K562 (cell line): ENCODE measurements at regions not wholly inside any gene's neighbourhood (a gene's known extent, or its start where the extent isn't known, plus 50 kb on each side); places are given as distances from the start of the nearest gene placed in this dataset.

Source experiments
- ATAC-seq: fragments of 200-7000 bp; cut with Tn5 transposase; 3 replicates; pipeline ENCODE4 v1.9.1; 2020; ENCODE audit warnings: moderate library complexity
- BruUV-seq: library from RNA; stranded (reverse); fragments of 400-500 nt; replicated peaks from 2 replicates; lab custom pipeline; 2021; lab: Mats Ljungman, UMichigan
- CTCF ChIA-PET: fragments of 300-600 bp; formaldehyde crosslinking; extraction: SDS; loops from one replicate; lab custom pipeline; 2021; ENCODE audit warnings: low intra/inter-chr PET ratio; lab: Yijun Ruan, JAX
- POLR2A ChIA-PET: fragments of 300-600, 350-650 bp; sonication (Branson Sonifier 250); formaldehyde crosslinking; extraction: SDS; loops from one replicate; lab custom pipeline; 2021; ENCODE audit warnings: antibody characterized with exemption, inconsistent platforms; lab: Yijun Ruan, JAX
- DNase-seq, 4 experiments: peaks; one replicate each; pipeline versions ENCODE4 v3.0.0 to v3.0.0-alpha.2; 2011 to 2018; ENCODE audit warnings: low spot score in 3 of 4, mixed read lengths in 3 of 4; ENCODE audit errors: extremely low read depth in 1 of 4
- FAIRE-seq: peaks from 2 replicates; lab custom pipeline; 2011; peaks lifted over from hg19 to GRCh38; lab: Jason Lieb, UNC
- H2AFZ ChIP-seq: 2 replicates; pipeline ENCODE4 v1.6.0; 2011; ENCODE audit warnings: low read depth, low read length, control low read depth, inconsistent platforms
- H3K27ac ChIP-seq: fragments of 200-600 bp; 3 replicates; pipeline ENCODE4 v1.8.0; 2011; ENCODE audit warnings: low read depth, mild to moderate bottlenecking, control low read depth, inconsistent platforms, low read length, moderate library complexity, mixed read lengths; ENCODE audit errors: extremely low read depth
- H3K27me3 ChIP-seq, 2 experiments: fragments of 300-600 bp in 1 of 2; 2 replicates in 1 of 2; 3 replicates in 1 of 2; pipeline versions ENCODE4 v1.6.0 to v1.8.0; 2011; ENCODE audit warnings: inconsistent platforms in 2 of 2, low read length in 2 of 2, mild to moderate bottlenecking in 1 of 2, mixed read lengths in 1 of 2, moderate library complexity in 1 of 2; ENCODE audit not compliant: control insufficient read depth in 2 of 2, insufficient read depth in 2 of 2
- H3K36me3 ChIP-seq: fragments of 300-600 bp; 3 replicates; pipeline ENCODE4 v1.8.0; 2011; ENCODE audit warnings: mild to moderate bottlenecking, low read length, inconsistent platforms; ENCODE audit not compliant: control insufficient read depth, insufficient read depth
- H3K4me1 ChIP-seq, 2 experiments: fragments of 200-600 bp in 1 of 2; replicated peaks in 1 of 2; 2 replicates in 1 of 2; 3 replicates in 1 of 2; pipeline versions ENCODE4 v1.5.1 to v1.8.0; 2011; ENCODE audit warnings: inconsistent platforms in 2 of 2, low read length in 2 of 2, mild to moderate bottlenecking in 1 of 2, mixed read lengths in 1 of 2, moderate library complexity in 1 of 2; ENCODE audit not compliant: control insufficient read depth in 2 of 2, insufficient read depth in 2 of 2
- H3K4me2 ChIP-seq: 2 replicates; pipeline ENCODE4 v1.6.1; 2011; ENCODE audit warnings: low read length, control low read depth, inconsistent platforms, mixed read lengths; ENCODE audit not compliant: insufficient read depth
- H3K4me3 ChIP-seq: fragments of 200-600 bp; sonication (generic), shearing (Covaris generic); 2 replicates; pipeline ENCODE4 v1.5.1; 2016; ENCODE audit warnings: control low read depth, inconsistent platforms
- H3K79me2 ChIP-seq: fragments of 200-600 bp; 3 replicates; pipeline ENCODE4 v1.8.0; 2011; ENCODE audit warnings: low read length, inconsistent platforms; ENCODE audit not compliant: control insufficient read depth, insufficient read depth
- H3K9ac ChIP-seq, 2 experiments: 2 replicates each; pipeline versions ENCODE4 v1.6.0 to v1.6.1; 2011; ENCODE audit warnings: low read depth in 2 of 2, low read length in 2 of 2, control low read depth in 1 of 2, inconsistent platforms in 1 of 2, mild to moderate bottlenecking in 1 of 2, mixed read lengths in 1 of 2; ENCODE audit not compliant: insufficient read depth in 1 of 2
- H3K9me1 ChIP-seq: one replicate; pipeline ENCODE4 v1.6.0; 2011; ENCODE audit warnings: inconsistent platforms, mild to moderate bottlenecking, low read length, moderate library complexity; ENCODE audit not compliant: control insufficient read depth, insufficient read depth
- H3K9me3 ChIP-seq: replicated peaks from 2 replicates; pipeline ENCODE4 v1.5.1; 2011; ENCODE audit warnings: low read depth, low read length, inconsistent platforms; ENCODE audit not compliant: control insufficient read depth, insufficient read depth
- H4K20me1 ChIP-seq: replicated peaks from 2 replicates; pipeline ENCODE4 v1.6.1; 2011; ENCODE audit warnings: low read length, inconsistent platforms, mixed read lengths; ENCODE audit not compliant: control insufficient read depth, insufficient read depth
- ELK3 ChIP-seq: fragments of 450-650 bp; formaldehyde crosslinking; IDR thresholded peaks from 2 replicates; pipeline ENCODE4 v1.4.0; 2020; ENCODE audit warnings: mild to moderate bottlenecking
- MIER1 ChIP-seq: fragments of 450-650 bp; IDR thresholded peaks from 2 replicates; pipeline ENCODE4 v1.6.1; 2016; ENCODE audit warnings: antibody characterized with exemption, mild to moderate bottlenecking, low read depth
- REST ChIP-seq, 2 experiments: fragments of 450-650 bp; formaldehyde crosslinking in 1 of 2; IDR thresholded peaks; 2 replicates each; pipeline versions ENCODE4 v1.4.0 to v1.6.1; 2014 to 2020; ENCODE audit warnings: mild to moderate bottlenecking in 2 of 2, borderline replicate concordance in 1 of 2, low read depth in 1 of 2
- WGBS: fragments of 100-300 bp; shearing (Covaris generic); methylation state at CpG from one replicate; pipeline ENCODE4 v1.1.6; 2016; ENCODE audit warnings: low coverage, mixed read lengths; ENCODE audit not compliant: insufficient coverage; ENCODE audit errors: missing lambda C conversion rate; 5-methylcytosine and 5-hydroxymethylcytosine counted together
- in situ Hi-C: fragments of 300-500 bp; cut with MboI; formaldehyde crosslinking; loops from 4 replicates; pipeline ENCODE4 v1.15.0; 2018; ENCODE audit warnings: inconsistent platforms, mixed read lengths
- intact Hi-C: fragments of 100-400 bp; cut with micrococcal nuclease; formaldehyde crosslinking; loops from 2 replicates; pipeline ENCODE4 v1.14.2; 2022

- no peaks in the 10 kb centered on the region for H3K27me3 ChIP-seq
- no peak for FAIRE-seq
- ATAC-seq: no peak
- H3K79me2 ChIP-seq: no peaks in the 10 kb centered on the region
- no peak overlapping the region for H3K4me3 ChIP-seq
- in situ Hi-C loops (no loop called here), intact Hi-C loops (no loop called here)
- peak; percentile 59 for TF ChIP-seq REST (IDR thresholded peaks at IDR 0.05; ENCODE audit: borderline replicate concordance)
- TF ChIP-seq REST (CRISPR knock-in tag; IDR thresholded peaks at IDR 0.05; ENCODE audit: low read depth): no peak
- TF ChIP-seq MIER1: 0 out of 2 replicates have a peak, but pooled peaks have one; percentile 22
- TF ChIP-seq ELK3 (CRISPR knock-in tag): no peak
- no peaks in the 10 kb centered on the region for H3K36me3 ChIP-seq
- H3K27ac ChIP-seq: no peak overlapping the region
- H4K20me1 ChIP-seq: no peaks in the 10 kb centered on the region
- no peak overlapping the region for H2AFZ ChIP-seq
- POLR2A ChIA-PET: interaction anchor here (1.0 kb wide), 1 partner anchor 19 kb away, joined by 4 read pairs; no protein-coding TSS in a partner anchor
- H3K4me1 ChIP-seq: no peaks in the 10 kb centered on the region
- H3K9me1 ChIP-seq: no peaks in the 10 kb centered on the region
- BruUV-seq: no TSS peak
- no peak overlapping the region for H3K9ac ChIP-seq
- 23% methylated on average over 3 of the region's 3 CpGs for WGBS
- H3K4me2 ChIP-seq: no peak overlapping the region
- DNase-seq: no peak
- CTCF ChIA-PET: no interaction called here
- no peaks in the 10 kb centered on the region for H3K9me3 ChIP-seq
Observed at GRCh38 chr6:14578994-14579393, 461.4 kb downstream of the CD83 start.
